ENCODE measurements at regions not wholly inside any gene's neighbourhood (a gene's known extent, or its start where the extent isn't known, plus 50 kb on each side); places are given as distances from the start of the nearest gene placed in this dataset.
"Not testable (repeated sequence)": the region's sequence is repeated elsewhere in the genome, so short reads cannot be mapped to it uniquely, and the experiment has no call there.

DNA sequence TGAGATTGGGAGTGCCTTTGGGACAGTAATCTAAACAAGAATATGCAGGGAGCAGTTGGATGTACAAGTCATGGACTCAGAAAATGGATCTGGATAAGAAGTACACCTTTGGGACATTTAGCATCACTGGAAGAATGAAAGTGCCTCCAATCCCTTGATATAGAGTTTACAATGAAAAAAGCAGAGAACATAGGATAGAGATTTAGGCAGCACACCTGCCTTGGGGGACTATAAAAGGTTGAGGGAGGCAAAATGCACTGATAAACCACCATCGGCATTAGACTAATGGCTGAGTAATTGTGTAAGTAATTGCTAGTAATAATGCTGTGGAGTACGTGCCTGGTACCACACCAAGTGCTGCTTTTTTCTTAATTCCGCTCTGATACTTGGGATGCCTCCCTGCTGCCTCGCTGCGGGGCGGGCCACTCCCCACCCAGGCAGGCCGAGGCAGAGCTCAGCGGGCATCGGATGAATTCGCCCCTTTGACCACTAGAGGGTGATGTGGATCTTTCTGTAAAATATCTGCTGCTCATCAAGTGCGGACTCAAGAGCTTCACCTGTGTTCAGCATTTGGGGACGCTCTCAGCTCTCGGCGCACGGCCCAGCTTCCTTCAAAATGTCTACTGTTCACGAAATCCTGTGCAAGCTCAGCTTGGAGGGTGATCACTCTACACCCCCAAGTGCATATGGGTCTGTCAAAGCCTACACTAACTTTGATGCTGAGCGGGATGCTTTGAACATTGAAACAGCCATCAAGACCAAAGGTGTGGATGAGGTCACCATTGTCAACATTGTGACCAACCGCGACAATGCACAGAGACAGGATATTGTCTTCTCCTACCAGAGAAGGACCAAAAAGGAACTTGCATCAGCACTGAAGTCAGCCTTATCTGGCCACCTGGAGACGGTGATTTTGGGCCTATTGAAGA is 99.9 kb downstream of the ANKRD18B start:
- peak; percentile 84 for DNase-seq

DNA sequence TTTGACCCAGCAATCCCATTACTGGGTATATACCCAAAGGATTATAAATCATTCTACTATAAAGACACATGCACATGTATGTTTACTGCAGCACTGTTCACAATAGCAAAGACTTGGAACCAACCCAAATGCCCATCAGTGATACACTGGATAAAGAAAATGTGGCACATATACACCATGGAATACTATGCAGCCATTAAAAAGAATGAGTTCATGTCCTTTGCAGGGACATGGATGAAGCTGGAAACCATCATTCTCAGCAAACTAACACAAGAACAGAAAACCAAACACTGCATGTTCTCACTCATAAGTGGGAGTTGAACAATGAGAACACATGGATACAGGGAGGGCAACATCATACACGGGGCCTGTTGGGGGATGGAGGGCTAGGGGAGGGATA is 104.3 kb downstream of the ANKRD18B start:
- not testable (repeated sequence) for DNase-seq

DNA sequence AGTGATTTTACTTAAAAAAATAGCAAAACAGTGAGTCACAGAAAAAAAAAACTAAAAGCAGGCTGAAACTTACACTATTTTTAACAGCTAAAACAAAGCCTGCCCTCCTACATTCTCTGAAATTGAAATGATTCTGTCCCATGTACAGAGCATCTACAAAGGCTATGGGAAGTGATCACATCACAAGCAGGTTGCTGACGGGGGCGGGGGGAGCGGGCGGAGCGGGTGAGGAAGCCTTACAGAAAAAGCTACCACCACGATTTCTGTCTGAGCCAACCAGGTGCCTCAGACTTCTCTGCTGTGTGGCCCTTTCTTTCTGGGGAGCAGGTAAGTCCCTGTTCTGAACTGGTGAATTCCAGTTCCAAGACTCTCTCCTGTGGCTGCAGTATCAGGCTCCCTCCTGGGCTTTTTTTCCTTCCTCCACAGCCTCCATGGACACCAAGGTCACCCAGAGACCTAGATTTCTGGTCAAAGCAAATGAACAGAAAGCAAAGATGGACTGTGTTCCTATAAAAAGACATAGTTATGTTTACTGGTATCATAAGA is 104.9 kb downstream of the ANKRD18B start:
- DNase-seq = no peak

DNA sequence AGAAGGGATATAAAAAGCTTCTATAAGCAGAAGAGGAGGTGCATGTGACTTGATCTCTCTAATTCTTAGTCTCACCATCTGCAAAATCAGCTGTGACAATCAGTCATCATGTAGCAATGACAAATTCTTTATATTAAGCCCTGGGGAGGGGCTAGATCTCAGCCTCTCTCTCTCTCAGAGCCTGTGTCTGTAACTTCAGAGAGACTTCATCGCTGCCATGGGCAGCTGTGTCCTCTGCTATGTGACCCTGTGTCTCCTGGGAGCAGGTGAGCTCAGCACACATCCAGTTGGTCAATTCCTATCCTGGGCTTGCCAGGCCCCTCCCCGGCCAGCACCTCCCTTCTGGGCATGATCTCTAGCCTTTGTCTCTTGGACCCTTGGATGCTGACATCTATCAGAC is 109.6 kb downstream of the ANKRD18B start:
- no peak for DNase-seq

DNA sequence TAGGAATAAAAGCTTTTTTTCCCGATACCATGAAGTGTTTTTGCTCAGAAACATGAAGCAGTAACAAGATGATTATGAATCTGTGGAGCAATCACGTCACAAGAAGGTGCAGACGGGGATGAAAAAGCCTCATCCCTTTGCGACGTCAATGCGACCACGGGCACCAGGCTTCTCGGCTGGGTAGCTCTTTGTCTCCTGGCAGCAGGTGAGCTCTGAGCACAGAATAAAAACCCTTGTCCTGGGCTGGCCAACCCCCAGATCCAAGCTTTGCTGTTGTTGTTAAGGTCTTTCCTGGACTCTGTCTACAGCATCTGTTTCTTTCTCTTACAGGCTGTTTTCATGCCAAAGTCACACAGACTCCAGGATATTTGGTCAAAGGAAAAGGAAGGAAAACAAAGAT is 113.8 kb downstream of the ANKRD18B start:
- DNase-seq = no peak

DNA sequence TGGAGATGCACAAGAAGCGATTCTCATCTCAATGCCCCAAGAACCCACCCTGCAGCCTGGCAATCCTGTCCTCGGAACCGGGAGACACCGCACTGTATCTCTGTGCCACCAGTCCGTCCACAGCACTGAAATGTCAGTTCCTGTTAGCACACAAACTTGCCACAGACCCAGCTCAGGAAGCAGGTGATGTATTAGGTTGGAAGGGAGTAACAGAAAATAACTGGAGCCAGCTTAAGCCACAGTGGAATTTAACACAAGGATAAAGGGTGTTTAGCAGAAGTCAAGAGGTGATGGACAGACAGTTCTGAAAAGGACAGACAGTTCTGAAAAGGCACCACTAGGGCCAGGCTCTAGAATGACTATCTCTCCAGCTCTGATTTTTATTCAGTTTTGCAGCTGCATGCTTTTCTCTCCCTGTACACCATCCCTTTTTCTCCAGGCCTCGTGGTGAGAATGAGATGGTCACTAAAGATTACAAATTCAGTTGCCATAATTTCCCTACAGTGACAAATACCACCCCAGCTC is 114.4 kb downstream of the ANKRD18B start:
- no peak for DNase-seq

DNA sequence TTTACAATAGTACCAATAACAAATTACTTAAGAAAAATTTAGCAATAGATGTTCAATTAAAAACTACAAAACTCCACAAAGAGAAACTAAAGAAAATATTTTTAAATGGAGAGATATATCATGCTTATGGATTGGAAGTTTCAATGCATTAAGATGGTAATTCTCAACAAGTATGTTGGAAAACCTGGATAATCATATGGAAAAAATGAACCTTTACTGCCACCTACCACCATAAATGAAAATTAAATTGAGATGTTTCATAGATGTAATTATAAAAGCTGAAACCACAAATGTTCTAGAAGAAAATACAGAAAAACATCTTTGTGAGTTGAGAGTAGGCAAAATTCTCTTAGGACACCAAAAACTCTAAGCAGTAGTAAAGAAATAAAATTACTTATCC is 121.7 kb downstream of the ANKRD18B start:
- DNase-seq = no peak

DNA sequence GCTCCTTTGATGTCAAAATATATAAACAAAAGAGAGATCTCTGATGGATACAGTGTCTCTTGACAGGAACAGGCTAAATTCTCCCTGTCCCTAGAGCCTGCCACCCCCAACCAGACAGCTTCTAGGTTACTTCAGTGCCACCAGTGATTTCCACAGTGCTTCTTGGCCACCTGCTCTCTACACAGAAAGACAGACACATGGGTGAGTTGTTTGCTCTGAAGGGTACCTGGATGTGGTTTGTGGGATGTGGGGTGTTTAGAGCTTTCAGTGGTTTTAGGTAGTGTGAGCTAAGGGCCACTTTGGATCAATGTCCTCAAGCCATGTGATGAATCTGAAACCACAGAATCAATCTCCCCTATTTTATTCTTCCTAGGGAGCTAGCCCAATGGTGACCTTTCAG is 125.4 kb downstream of the ANKRD18B start:
- DNase-seq = no peak

DNA sequence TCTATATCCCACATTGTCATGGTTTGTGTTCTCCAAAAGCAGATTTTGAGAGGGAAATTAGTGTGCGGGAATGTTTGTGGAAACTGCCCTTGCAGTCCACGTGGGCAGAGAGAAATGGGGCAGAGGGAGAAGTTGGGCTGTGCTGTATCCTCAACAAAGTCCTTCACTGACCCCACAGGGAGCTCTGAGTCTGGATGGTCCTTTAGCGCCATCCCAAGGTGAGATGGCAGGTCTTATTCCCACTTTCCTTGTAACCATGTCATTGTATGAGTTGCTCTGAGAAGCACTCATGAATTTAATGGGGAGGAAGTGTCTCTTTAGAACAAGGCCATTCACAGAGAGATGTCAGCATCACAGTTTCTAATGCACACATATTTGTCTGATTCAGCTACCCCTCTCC is 127.1 kb downstream of the ANKRD18B start:
- no peak for DNase-seq

DNA sequence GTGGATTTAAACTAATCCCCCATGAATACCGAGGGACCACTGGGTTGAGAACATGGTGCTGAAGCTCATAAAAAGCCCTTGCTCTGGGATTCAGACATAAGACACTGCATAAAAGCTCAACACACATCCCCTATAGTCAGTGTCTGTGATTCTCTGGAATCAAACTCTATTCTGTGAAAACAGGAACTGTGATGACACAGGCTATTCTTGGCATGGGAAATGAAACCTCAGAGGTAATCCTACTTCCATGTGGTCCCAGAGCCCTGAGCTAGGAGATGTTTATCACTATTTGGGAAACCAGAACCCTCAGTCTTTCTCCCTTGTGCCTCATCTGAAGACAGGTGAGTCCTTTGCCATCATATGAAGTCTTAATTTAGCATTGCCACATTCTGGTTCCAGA is 135.4 kb upstream of the PRSS3 start:
- no peak for DNase-seq

DNA sequence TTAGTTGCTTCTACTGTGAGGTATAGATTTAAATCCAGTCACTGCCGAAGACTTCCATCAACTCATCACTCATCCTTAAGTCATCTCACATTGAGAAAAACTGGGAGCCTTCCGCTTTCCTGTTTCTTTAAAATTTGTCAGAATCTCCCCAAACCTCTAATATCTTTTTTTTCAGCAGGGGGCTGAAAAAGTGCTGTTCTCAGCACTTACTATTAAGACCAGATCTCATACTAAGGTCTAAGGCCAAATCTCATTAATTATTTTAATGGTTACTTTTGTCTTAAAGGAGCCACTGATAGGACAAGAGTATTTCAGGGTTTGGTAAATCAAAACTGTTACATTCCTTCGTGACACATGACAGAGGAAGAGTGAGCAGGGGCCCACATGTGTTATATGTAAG is 134.6 kb upstream of the PRSS3 start:
- DNase-seq = no peak

DNA sequence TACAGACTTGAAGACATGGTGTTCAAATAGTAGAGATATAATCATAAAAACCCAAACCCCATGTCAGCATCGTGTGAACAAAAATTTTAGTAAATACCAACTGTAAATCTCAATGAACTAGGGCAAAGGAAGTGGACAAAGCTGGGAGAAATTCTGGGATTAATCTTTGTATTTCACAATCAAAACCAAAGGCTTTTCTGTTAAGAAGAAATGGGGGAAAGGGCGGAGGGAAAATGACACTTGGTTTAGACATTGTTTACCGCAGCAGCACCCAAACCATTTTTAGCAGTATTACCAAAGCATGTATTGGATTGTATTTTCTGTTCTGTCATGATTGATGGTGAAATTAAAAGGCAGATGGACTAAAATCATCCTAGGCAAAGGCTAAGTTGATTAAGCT is 134.2 kb upstream of the PRSS3 start:
- DNase-seq = no peak

DNA sequence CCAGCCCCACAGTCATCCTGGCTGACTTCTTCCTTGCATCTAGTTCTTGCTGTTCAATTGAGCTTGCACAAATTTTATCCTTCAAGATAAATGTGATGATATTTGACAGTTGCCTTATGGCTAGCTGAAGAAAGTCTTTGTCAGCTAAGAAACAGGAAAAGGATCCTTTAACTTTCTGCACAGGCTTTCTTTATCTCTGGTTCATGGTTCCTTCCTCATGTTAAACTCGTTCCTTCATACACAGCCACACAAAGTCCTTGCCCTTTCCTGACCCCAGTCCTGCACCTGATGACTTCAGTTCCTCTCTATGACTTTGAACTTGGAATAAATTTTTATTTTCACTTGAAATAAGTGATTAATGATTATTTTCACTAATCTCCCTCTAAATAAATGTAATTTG is 132.5 kb upstream of the PRSS3 start:
- DNase-seq = no peak

DNA sequence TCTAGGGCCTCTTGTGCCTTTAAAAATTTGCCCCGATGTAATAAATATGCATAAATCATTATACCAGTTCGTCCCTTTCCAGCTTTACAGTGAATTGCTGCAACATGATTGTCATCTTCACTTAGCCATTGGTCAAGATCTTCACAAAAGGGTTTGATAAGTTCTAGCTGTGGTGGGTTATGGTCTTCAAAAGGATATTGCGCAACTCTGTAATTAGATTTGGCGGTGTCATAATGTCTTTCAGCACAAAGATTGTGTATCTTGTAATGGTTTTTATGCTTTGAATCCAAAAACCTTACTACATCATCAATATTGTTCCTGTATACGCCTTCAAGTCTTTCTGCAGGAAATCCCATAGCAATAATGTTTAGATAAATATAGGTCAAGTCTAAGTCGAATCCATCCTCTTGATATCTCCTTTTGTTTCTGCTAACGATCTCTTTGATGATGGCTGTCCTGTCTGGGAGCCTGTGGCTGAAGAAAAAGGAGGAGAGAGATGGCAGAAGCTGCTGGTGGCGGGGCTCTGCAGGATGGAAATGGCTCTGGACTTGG is 119.1 kb upstream of the PRSS3 start:
- DNase-seq = not testable (repeated sequence)

DNA sequence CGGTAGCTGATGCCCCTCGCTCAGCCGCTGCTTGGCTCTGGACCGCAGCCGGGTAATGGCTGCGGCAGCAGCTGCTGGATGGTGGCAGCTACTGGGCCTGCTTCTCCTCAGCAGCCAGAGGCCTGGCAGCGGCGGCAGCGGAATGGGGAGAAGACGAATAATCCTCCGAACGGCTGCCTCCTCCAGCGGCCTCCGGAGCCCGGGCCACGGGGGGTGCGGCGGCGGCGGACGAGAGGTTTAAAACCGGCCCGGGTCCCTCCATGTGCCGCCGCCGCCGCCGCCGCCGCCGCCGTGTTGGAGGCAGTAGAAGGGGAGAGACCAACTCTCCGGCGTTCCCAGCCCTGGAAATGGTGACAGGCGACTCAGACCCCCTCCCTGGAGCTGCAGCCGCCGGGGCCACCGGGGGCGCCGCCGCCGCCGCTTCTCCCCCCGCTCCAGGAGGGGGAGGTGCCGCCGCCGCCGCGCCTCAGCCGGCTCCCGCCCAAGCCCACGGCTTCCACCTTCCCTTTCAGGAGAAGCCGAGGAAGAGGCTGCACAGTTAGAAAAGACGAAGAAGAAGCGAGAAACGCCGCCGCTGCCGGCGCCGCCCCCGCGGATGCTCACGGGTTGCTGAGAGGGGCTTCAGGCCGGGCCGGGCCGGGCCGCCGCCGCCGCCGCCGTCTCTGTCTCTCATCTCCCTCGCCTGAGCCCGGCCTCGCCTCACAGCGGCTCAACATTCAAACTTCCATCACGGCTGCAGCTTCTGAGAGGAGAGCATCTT is 118.4 kb upstream of the PRSS3 start:
- DNase-seq = peak; percentile 59

DNA sequence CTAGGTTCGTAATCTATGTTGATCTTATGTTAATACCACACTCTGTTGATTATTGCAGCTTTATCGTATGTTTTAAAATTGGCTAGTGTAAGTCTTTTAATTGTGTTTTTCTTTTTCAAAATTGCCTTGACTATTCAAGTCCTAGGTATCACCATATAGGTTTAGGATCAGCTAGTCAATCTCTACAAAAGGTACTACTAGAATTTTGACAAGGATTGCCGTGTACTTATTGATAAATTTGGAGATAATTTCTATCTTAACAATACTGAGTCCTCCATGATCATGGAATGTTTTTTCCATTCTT is 117.9 kb upstream of the PRSS3 start:
- DNase-seq = no peak

DNA sequence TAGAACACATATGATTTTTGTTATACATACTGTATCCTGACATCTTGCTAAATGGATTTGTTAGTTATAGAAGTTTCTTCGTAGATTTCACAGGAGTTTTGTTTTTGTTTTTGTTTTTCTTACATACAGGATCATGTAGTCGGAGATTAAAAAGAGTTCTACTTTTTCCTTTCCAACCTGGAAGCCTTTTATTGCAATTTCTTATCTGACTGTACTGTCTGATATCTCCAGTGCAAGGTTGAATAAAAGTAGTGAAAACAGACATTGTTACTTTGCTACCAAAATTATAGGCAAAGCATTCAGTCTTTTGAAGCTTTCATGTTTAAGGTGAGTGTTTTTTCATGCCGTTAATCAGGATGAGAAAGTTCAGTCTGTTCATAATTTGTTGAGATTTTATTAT is 117.4 kb upstream of the PRSS3 start:
- DNase-seq = no peak

DNA sequence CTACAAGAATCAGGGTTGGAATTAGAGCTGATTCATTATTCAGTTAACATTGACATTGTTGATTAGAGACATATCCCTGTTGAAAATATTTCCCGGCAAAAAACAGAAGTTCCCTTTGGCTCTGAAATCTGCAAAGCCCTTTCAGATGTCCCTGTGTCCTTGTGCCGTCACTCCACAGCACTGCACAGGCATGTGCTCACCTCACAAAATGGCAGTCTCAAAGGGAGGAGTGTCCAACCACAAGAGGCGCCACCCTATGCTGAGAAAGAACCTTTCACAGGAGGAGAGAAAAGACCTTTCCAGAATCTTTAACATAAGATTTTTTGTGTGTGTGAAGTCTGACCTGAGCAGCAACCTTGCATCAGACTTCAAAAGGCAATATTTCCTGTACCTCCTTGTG is 112.8 kb upstream of the PRSS3 start:
- DNase-seq = no peak

DNA sequence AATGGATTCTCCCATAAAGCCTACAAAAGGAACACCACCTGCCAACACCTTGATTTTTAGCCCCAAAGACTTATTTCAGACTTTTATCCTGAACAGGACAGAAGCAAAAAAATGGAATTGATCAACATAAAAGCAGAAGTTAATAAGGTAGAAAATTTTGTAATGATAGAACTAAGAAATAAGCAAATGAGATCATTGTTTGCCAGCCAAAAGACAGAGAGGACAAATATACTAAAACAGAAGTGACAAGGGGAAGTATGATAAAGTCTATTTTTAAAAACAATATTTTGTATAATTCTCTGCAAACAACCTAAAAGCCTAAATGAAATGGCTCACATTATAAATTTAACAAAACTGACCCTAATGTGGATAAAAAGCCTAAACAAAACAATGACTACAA is 110.5 kb upstream of the PRSS3 start:
- no peak for DNase-seq

DNA sequence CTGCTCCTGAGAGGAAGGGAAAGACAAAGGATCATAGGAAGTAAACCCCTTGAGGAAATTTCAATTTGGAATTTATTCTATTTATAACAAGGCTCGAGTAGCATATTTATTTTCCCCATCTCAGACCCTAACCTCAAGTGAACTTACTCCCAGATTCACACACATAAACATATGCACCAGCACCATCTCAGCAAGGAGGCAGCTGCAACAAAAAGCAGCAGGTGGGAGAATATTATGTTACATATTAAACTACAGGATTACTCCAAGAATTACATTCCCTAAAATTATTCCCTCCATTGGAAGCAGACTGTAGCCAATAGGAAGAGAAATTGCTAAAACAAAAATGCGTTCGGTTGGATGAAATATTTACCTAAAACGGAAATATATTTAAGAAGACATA is 108.4 kb upstream of the PRSS3 start:
- DNase-seq = no peak

DNA sequence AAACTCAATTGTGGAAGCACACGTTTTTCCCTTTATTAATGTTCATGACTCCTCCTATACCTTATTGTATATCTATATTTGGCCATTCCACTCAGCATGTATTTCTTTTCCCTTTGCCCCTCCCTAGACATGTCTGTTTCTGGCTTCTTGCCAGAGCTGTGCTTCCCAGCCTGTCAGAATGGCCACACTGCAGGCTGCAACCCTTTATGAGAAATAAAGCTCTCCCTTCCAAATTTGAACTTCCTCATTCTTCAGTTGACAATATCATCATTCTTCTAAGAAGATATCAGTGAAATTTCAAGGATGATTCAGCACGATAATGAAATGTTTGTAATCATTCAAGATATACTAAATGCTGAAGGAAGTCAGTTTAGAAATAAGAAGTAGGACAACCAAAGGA is 107.6 kb upstream of the PRSS3 start:
- peak; percentile 36 for DNase-seq

DNA sequence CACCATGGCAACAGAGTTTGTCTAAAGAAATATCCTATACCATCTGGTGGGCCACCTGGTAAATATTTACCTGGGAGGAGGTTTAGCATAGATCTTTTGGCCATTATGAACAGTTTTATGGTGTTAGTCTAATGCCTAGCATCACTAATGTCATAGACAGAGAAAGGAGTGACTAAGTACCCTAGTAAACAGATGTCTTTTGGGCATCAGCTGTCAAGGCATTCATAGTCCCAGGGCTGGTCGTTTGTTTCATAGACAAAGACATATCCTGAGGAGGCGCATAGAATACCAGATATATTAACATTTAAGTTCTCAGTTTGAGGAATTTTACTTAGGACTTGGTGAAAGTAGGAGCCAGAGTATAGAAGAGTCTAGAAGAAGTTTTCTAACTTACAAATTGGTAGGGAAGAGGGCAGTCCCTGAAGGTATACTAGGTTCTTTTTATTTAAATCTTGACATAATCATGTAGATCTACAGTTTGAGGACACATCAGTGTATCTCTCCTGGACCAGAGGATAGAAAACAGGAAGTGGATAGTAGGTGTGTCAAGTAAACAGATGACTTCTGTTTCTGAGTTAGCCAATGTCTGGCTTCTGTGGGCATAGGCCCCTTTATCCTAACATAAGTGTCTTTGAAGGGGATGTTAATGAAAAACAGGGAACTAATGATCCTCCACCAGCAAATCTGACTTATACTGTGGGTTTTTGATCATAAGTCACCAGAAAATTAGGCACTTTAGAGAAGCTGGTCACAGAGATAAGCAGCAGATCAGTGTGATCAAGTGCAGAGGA is 105.0 kb upstream of the PRSS3 start:
- peak; percentile 35 for DNase-seq

DNA sequence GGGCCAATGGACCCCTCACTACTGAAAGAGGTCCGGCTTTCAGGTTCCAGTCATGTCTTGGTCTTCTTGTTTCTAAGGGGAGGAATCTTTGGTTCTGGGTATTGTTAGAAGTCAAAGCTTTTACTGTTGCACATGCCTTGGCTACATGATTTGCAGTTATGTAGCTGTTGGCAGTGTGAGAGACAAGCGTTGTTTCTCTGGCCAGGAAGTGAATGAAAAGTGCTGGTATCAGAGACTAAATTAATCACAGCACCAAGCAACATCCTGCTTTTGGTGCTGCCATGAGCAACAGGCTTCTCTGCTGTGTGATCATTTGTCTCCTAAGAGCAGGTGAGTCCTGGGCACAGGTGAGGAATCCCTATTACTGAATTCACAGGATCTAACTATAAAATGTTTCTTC is 100.1 kb upstream of the PRSS3 start:
- no peak for DNase-seq
